Glomerular visceral epithelial cell (primary cell): ENCODE measurements at regions not wholly inside any gene's neighbourhood (a gene's known extent, or its start where the extent isn't known, plus 50 kb on each side); places are given as distances from the start of the nearest gene placed in this dataset.
"Not testable (repeated sequence)": the region's sequence is repeated elsewhere in the genome, so short reads cannot be mapped to it uniquely, and the experiment has no call there.

Experiments
- DNase-seq: peaks from one replicate; pipeline ENCODE4 v3.0.0-alpha.2; 2016; ENCODE audit errors: extremely low spot score

- DNase-seq, result not testable (repeated sequence)
Measured at GRCh38 chr2:94576486-94576885, 294.7 kb upstream of the TEKT4 start.

GRCh38 chr2:94577160-94577559, 294.1 kb upstream of the TEKT4 start:
- peak; percentile 82 for DNase-seq

GRCh38 chr2:94579221-94579620, 292.0 kb upstream of the TEKT4 start:
- not testable (repeated sequence) for DNase-seq

- peak; percentile 2 for DNase-seq
Measured at GRCh38 chr2:94583081-94583723, 288.0 kb upstream of the TEKT4 start.

- not testable (repeated sequence) for DNase-seq
Measured at GRCh38 chr2:94584569-94584968, 286.7 kb upstream of the TEKT4 start.

GRCh38 chr2:94586032-94586982, 284.9 kb upstream of the TEKT4 start:
- DNase-seq, result peak; percentile 34

- not testable (repeated sequence) for DNase-seq
Measured at GRCh38 chr2:94587042-94587441, 284.2 kb upstream of the TEKT4 start.

GRCh38 chr2:94594019-94594836, 277.0 kb upstream of the TEKT4 start:
- not testable (repeated sequence) for DNase-seq

- not testable (repeated sequence) for DNase-seq
Measured at GRCh38 chr2:94595956-94596355, 275.3 kb upstream of the TEKT4 start.

GRCh38 chr2:94598075-94598713, 273.0 kb upstream of the TEKT4 start:
- DNase-seq, result not testable (repeated sequence)

GRCh38 chr2:94600929-94601328, 270.3 kb upstream of the TEKT4 start:
- DNase-seq, result not testable (repeated sequence)

- DNase-seq, result no peak
Measured at GRCh38 chr2:94602466-94602865, 268.8 kb upstream of the TEKT4 start.

GRCh38 chr2:94622113-94622618, 249.1 kb upstream of the TEKT4 start:
- no peak for DNase-seq

GRCh38 chr2:94628953-94629352, 242.3 kb upstream of the TEKT4 start:
- not testable (repeated sequence) for DNase-seq

GRCh38 chr2:94641397-94641796, 229.8 kb upstream of the TEKT4 start:
- DNase-seq, result not testable (repeated sequence)

- DNase-seq, result not testable (repeated sequence)
Measured at GRCh38 chr2:94652131-94652530, 219.1 kb upstream of the TEKT4 start.

- not testable (repeated sequence) for DNase-seq
Measured at GRCh38 chr2:94669858-94670257, 201.4 kb upstream of the TEKT4 start.

- DNase-seq, result not testable (repeated sequence)
Measured at GRCh38 chr2:94694236-94694635, 177.0 kb upstream of the TEKT4 start.

- not testable (repeated sequence) for DNase-seq
Measured at GRCh38 chr2:94708982-94709381, 162.2 kb upstream of the TEKT4 start.

- DNase-seq, result no peak
Measured at GRCh38 chr2:94725543-94725942, 145.7 kb upstream of the TEKT4 start.

GRCh38 chr2:94735536-94735935, 135.7 kb upstream of the TEKT4 start:
- DNase-seq, result not testable (repeated sequence)
